A549 (cell line): ENCODE measurements at regions not wholly inside any gene's neighbourhood (a gene's known extent, or its start where the extent isn't known, plus 50 kb on each side); places are given as distances from the start of the nearest gene placed in this dataset.

Experiments
- MAZ ChIP-seq: fragments of 150-350 bp; IDR thresholded peaks from 2 replicates; pipeline ENCODE4 v1.6.1; 2014; ENCODE audit warnings: antibody characterized with exemption, low read depth, low read length, borderline replicate concordance
- MYC ChIP-seq: IDR thresholded peaks from 2 replicates; pipeline ENCODE4 v1.6.1; 2012; ENCODE audit warnings: mild to moderate bottlenecking, inconsistent platforms, low read length, improper control_type of control experiment, borderline replicate concordance
- POLR2A ChIP-seq: IDR thresholded peaks from 2 replicates; pipeline ENCODE4 v1.6.1; 2012; ENCODE audit warnings: mild to moderate bottlenecking, low read length
- POLR2AphosphoS2 ChIP-seq: conservative IDR thresholded peaks from 2 replicates; pipeline ENCODE4 v1.6.1; 2012; ENCODE audit warnings: low read length, improper control_type of control experiment, inconsistent platforms
- RFX5 ChIP-seq: fragments of 450-650 bp; IDR thresholded peaks from 2 replicates; pipeline ENCODE4 v1.7.1; 2014; ENCODE audit warnings: antibody characterized with exemption, mild to moderate bottlenecking, moderate library complexity
- TF ChIP-seq, protein P1 (sequence below): fragments of >200 bp; sonication (Bioruptor Twin); formaldehyde crosslinking; IDR thresholded peaks from 3 replicates; pipeline ENCODE4 v1.5.1; 2016
- TF ChIP-seq, protein P2 (sequence below): IDR thresholded peaks from 2 replicates; pipeline ENCODE4 v1.6.1; 2012; ENCODE audit warnings: low read depth, borderline replicate concordance
- TF ChIP-seq, protein P3 (sequence below): IDR thresholded peaks from 2 replicates; pipeline ENCODE4 v1.6.1; 2012
- TF ChIP-seq, protein P4 (sequence below): fragments of 250-450 bp; sonication (Bioruptor Pico); IDR thresholded peaks from 2 replicates; pipeline ENCODE4 v1.5.0; 2021; ENCODE audit warnings: mild to moderate bottlenecking, moderate library complexity, borderline replicate concordance
- TF ChIP-seq, protein P5 (sequence below): fragments of 150-350 bp; IDR thresholded peaks from 2 replicates; pipeline ENCODE4 v1.6.1; 2014; ENCODE audit warnings: low read depth, mild to moderate bottlenecking, low read length

DNA sequence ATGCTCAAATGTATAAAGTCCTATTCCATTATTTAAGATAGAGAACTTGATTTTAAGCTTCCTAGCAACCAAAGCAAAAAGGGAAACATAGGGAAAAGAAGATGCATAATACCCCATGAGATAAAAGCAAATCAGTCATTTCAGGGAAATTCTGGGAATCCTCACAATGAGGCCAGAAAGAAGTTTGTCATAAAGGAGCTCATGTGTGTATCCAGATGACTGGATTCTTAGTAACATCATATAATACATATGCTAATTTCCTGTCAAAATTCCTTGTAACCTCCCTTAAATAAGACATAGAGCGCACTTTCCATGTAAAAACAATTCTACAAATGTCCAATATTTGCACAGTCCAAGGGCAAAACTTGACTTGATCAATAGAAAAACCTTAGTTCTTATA is 411.0 kb upstream of the WWC1 start:
- TF ChIP-seq, protein P1, sequence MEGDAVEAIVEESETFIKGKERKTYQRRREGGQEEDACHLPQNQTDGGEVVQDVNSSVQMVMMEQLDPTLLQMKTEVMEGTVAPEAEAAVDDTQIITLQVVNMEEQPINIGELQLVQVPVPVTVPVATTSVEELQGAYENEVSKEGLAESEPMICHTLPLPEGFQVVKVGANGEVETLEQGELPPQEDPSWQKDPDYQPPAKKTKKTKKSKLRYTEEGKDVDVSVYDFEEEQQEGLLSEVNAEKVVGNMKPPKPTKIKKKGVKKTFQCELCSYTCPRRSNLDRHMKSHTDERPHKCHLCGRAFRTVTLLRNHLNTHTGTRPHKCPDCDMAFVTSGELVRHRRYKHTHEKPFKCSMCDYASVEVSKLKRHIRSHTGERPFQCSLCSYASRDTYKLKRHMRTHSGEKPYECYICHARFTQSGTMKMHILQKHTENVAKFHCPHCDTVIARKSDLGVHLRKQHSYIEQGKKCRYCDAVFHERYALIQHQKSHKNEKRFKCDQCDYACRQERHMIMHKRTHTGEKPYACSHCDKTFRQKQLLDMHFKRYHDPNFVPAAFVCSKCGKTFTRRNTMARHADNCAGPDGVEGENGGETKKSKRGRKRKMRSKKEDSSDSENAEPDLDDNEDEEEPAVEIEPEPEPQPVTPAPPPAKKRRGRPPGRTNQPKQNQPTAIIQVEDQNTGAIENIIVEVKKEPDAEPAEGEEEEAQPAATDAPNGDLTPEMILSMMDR = no peak
- TF ChIP-seq MAZ (no peak), POLR2AphosphoS2 (no peak), RFX5 (no peak), MYC (no peak), POLR2A (no peak)
- TF ChIP-seq, protein P2, sequence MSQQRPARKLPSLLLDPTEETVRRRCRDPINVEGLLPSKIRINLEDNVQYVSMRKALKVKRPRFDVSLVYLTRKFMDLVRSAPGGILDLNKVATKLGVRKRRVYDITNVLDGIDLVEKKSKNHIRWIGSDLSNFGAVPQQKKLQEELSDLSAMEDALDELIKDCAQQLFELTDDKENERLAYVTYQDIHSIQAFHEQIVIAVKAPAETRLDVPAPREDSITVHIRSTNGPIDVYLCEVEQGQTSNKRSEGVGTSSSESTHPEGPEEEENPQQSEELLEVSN = no peak
- TF ChIP-seq, protein P3, sequence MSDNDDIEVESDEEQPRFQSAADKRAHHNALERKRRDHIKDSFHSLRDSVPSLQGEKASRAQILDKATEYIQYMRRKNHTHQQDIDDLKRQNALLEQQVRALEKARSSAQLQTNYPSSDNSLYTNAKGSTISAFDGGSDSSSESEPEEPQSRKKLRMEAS = no peak
- TF ChIP-seq, protein P4, sequence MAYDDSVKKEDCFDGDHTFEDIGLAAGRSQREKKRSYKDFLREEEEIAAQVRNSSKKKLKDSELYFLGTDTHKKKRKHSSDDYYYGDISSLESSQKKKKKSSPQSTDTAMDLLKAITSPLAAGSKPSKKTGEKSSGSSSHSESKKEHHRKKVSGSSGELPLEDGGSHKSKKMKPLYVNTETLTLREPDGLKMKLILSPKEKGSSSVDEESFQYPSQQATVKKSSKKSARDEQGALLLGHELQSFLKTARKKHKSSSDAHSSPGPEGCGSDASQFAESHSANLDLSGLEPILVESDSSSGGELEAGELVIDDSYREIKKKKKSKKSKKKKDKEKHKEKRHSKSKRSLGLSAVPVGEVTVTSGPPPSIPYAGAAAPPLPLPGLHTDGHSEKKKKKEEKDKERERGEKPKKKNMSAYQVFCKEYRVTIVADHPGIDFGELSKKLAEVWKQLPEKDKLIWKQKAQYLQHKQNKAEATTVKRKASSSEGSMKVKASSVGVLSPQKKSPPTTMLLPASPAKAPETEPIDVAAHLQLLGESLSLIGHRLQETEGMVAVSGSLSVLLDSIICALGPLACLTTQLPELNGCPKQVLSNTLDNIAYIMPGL (CRISPR knock-in tag) = no peak
- TF ChIP-seq, protein P5, sequence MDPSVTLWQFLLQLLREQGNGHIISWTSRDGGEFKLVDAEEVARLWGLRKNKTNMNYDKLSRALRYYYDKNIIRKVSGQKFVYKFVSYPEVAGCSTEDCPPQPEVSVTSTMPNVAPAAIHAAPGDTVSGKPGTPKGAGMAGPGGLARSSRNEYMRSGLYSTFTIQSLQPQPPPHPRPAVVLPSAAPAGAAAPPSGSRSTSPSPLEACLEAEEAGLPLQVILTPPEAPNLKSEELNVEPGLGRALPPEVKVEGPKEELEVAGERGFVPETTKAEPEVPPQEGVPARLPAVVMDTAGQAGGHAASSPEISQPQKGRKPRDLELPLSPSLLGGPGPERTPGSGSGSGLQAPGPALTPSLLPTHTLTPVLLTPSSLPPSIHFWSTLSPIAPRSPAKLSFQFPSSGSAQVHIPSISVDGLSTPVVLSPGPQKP = no peak
